Spinal cord (tissue), 9 donors: ENCODE measurements at regions not wholly inside any gene's neighbourhood (a gene's known extent, or its start where the extent isn't known, plus 50 kb on each side); places are given as distances from the start of the nearest gene placed in this dataset.

Experiments used
- DNase-seq, 6 donors: peaks; one replicate each; pipeline versions ENCODE4 v3.0.0 to v3.0.0-alpha.2; 2013 to 2015; ENCODE audit warnings: low spot score in 6 of 6, low read depth in 4 of 6
- H3K27ac ChIP-seq: one replicate; pipeline ENCODE4 v1.5.1; 2013; ENCODE audit warnings: low read depth, low read length, control low read depth
- H3K27me3 ChIP-seq: one replicate; pipeline ENCODE4 v1.6.1; 2013; ENCODE audit warnings: low read length; ENCODE audit not compliant: control insufficient read depth, insufficient read depth
- H3K36me3 ChIP-seq: one replicate; pipeline ENCODE4 v1.6.1; 2013; ENCODE audit warnings: low read length; ENCODE audit not compliant: control insufficient read depth, insufficient read depth
- H3K4me1 ChIP-seq: one replicate; pipeline ENCODE4 v1.6.1; 2013; ENCODE audit warnings: low read length; ENCODE audit not compliant: control insufficient read depth, insufficient read depth
- H3K4me3 ChIP-seq: one replicate; pipeline ENCODE4 v1.5.1; 2013; ENCODE audit warnings: low read depth, low read length, control low read depth
- H3K9me3 ChIP-seq: one replicate; pipeline ENCODE4 v1.6.1; 2013; ENCODE audit warnings: low read length; ENCODE audit not compliant: control insufficient read depth, insufficient read depth
- WGBS: methylation state at CpG from one replicate; pipeline ENCODE4 v1.1.5; 2013; ENCODE audit warnings: missing lambda C conversion rate; ENCODE audit not compliant: insufficient coverage; 5-methylcytosine and 5-hydroxymethylcytosine counted together
- donor health status: healthy.

- no peak for DNase-seq
- Histone ChIP-seq H3K27ac (no peak overlapping the region), H3K4me3 (no peak overlapping the region), H3K27me3 (no peaks in the 10 kb centered on the region), H3K36me3 (no peaks in the 10 kb centered on the region), H3K9me3 (no peaks in the 10 kb centered on the region), H3K4me1 (no peaks in the 10 kb centered on the region)
- 83% methylated on average over 1 of the region's 3 CpGs for WGBS
Measured at GRCh38 chr3:102084704-102085103, 235.4 kb downstream of the NFKBIZ start.

GRCh38 chr3:102085431-102086176 is 236.3 kb downstream of the NFKBIZ start:
- WGBS: 47% methylated on average over 2 of the region's 3 CpGs
- Histone ChIP-seq H3K4me1 (no peaks in the 10 kb centered on the region), H3K9me3 (no peaks in the 10 kb centered on the region), H3K4me3 (no peak overlapping the region), H3K36me3 (no peaks in the 10 kb centered on the region), H3K27ac (no peak overlapping the region), H3K27me3 (no peaks in the 10 kb centered on the region)
- peak in 1 of 6 donors; percentile 50 for DNase-seq

- H3K9me3 ChIP-seq: no peaks in the 10 kb centered on the region
- H3K36me3 ChIP-seq: no peaks in the 10 kb centered on the region
- H3K4me1 ChIP-seq: no peaks in the 10 kb centered on the region
- no peak overlapping the region for H3K4me3 ChIP-seq
- no peak overlapping the region for H3K27ac ChIP-seq
- no peaks in the 10 kb centered on the region for H3K27me3 ChIP-seq
- WGBS: 71% methylated on average over 1 of the region's 4 CpGs
- DNase-seq: no peak
Measured at GRCh38 chr3:102087236-102087635, 237.9 kb downstream of the NFKBIZ start.

- DNase-seq: peak in 1 of 6 donors; percentile 76
- Histone ChIP-seq H3K27me3 (no peaks in the 10 kb centered on the region), H3K4me3 (no peak overlapping the region), H3K9me3 (no peaks in the 10 kb centered on the region), H3K4me1 (no peaks in the 10 kb centered on the region), H3K36me3 (no peaks in the 10 kb centered on the region), H3K27ac (no peak overlapping the region)
- WGBS: 18% methylated on average over 1 of the region's 3 CpGs
Measured at GRCh38 chr3:102089239-102089638, 239.9 kb downstream of the NFKBIZ start.

DNA sequence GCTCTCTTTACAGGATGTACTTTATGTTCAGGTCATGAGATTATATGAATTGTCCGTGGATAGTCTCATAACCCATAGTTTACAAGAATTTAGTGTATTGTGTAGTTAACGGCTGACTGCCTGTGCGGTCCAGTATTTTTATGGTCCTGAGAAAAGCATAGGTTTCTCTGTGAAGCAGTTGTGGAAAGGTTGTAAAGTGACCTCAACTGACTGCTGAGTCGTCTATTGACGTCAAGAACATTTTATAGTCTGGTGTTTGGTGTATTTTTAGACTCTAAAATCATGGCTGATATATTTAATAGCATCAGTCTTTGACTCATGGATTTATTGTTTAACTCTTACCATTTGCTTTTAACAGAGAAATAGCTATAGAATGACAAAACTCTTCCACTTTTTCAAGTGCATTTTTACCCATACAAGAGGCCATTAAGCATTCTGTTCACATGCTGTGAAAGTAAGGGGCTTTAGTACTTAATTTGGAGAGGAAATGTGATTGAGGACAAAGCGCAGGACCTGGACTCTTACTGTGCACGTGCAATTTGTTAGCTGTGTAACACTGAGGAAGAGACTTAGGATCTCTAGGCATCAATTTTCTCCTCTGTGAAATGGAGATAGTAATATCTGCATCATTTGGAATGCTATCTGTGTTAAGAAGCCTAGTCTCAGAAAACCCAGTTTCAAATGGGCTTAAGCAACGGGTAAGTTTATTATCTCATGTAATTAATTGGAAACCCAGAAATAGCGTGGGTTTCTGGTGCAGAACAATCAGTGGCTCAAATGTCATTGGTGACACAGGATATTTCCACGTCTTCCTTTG is 240.8 kb downstream of the NFKBIZ start:
- peak in 1 of 6 donors; percentile 61 for DNase-seq
- 16% methylated on average over 7 of the region's 10 CpGs for WGBS
- no peaks in the 10 kb centered on the region for H3K4me1 ChIP-seq

DNA sequence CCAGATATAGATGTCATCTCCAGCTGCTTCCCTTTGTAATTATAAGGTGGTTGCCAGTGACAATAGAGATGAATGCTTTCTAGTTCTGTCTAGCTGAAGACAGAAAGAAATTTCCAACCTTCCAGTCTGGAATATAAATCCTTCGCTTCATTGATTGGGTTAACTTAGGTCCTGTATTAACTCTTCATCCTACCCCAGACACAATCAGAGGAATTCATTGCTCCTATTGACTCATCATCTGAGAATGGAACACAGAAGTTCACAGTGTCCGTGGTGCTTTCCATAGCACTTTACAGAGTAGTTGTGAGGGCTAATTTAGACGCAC is 241.4 kb downstream of the NFKBIZ start:
- Histone ChIP-seq H3K4me3 (no peak overlapping the region), H3K36me3 (no peaks in the 10 kb centered on the region), H3K9me3 (no peaks in the 10 kb centered on the region), H3K27me3 (no peaks in the 10 kb centered on the region), H3K4me1 (no peaks in the 10 kb centered on the region), H3K27ac (no peak overlapping the region)
- no CpG with 5 or more reads among the region's 3 CpGs for WGBS
- no peak for DNase-seq

More for the DNA sequence above, 240.8 kb downstream of the NFKBIZ start:
- H3K36me3 ChIP-seq: no peaks in the 10 kb centered on the region
- H3K27ac ChIP-seq: no peak overlapping the region
- no peak overlapping the region for H3K4me3 ChIP-seq
- H3K9me3 ChIP-seq: no peaks in the 10 kb centered on the region
- no peaks in the 10 kb centered on the region for H3K27me3 ChIP-seq

GRCh38 chr3:102091358-102091757 is 242.0 kb downstream of the NFKBIZ start:
- Histone ChIP-seq H3K9me3 (no peaks in the 10 kb centered on the region), H3K27me3 (no peaks in the 10 kb centered on the region), H3K4me1 (no peaks in the 10 kb centered on the region), H3K27ac (no peak overlapping the region), H3K4me3 (no peak overlapping the region), H3K36me3 (no peaks in the 10 kb centered on the region)
- no peak for DNase-seq
- no CpG with 5 or more reads among the region's 2 CpGs for WGBS

GRCh38 chr3:102092617-102093466 is 243.5 kb downstream of the NFKBIZ start:
- no peak overlapping the region for H3K4me3 ChIP-seq
- H3K9me3 ChIP-seq: no peaks in the 10 kb centered on the region
- no peaks in the 10 kb centered on the region for H3K4me1 ChIP-seq
- no peaks in the 10 kb centered on the region for H3K36me3 ChIP-seq
- H3K27me3 ChIP-seq: no peaks in the 10 kb centered on the region
- WGBS: 90% methylated on average over 1 of the region's 5 CpGs
- DNase-seq: no peak
- no peak overlapping the region for H3K27ac ChIP-seq

DNA sequence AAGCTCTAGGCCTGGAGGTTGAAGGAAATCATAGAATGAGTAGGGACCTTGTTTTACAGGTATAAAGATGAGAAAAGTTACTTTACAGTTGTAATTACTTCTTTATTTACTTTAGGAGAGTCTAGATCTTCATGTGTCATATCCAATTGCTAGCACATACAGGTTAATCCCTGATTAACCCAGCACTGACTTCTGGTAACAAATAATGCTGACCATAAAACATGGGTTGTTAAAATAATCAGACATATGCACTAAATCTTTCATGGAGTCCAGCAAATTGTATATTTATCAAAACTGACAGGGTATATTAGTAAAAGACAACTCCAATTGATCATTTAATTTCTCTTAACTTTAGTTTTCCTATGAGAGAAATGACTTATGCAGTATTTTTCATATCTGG is 245.2 kb downstream of the NFKBIZ start:
- no peaks in the 10 kb centered on the region for H3K36me3 ChIP-seq
- DNase-seq: no peak
- no peak overlapping the region for H3K27ac ChIP-seq
- no peaks in the 10 kb centered on the region for H3K27me3 ChIP-seq
- no peaks in the 10 kb centered on the region for H3K4me1 ChIP-seq
- H3K9me3 ChIP-seq: no peaks in the 10 kb centered on the region
- H3K4me3 ChIP-seq: no peak overlapping the region
